ENCODE measurements at regions not wholly inside any gene's neighbourhood (a gene's known extent, or its start where the extent isn't known, plus 50 kb on each side); places are given as distances from the start of the nearest gene placed in this dataset.
"Not testable (repeated sequence)": the region's sequence is repeated elsewhere in the genome, so short reads cannot be mapped to it uniquely, and the experiment has no call there.

DNA sequence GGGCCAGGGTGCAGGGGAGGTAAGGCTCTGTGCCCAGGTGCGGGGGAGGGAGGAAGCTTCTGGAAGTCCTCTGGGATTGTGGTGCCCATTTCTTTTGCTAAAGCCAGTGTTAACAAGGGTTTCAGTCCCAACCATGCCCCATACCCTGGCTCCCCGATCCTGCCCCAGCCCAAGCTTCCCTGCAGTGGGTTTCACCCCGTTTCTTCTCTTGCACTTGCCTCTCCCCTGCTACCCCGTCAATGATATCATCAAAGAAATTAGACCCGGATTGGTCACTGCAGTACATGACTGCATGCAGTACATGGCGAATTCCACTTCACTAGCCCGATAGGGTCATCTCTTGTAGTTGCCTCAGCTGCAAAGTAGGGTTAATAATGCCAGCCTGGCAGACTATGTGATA lies 174.0 kb downstream of the BCL2L11 start:
- H3F3A ChIP-seq (ENCODE audit: control insufficient read depth, insufficient read depth); H3K79me2 ChIP-seq (ENCODE audit: control insufficient read depth, low read length); H3K9me3 ChIP-seq (ENCODE audit: control insufficient read depth, insufficient read depth, low read length); H3K27ac ChIP-seq (ENCODE audit: low read depth, low read length); H3K4me1 ChIP-seq (ENCODE audit: control insufficient read depth, low read length); H3K9me2 ChIP-seq (replicated peaks; ENCODE audit: control insufficient read depth, low read length); H3K36me3 ChIP-seq (ENCODE audit: control insufficient read depth, low read length); H4K20me1 ChIP-seq (ENCODE audit: control insufficient read depth, insufficient read depth, low read depth, low read length); H3K4me3 ChIP-seq (ENCODE audit: low read length); H3K27me3 ChIP-seq (ENCODE audit: control insufficient read depth, low read length); H3K4me2 ChIP-seq (ENCODE audit: low read length): not testable (repeated sequence)

DNA sequence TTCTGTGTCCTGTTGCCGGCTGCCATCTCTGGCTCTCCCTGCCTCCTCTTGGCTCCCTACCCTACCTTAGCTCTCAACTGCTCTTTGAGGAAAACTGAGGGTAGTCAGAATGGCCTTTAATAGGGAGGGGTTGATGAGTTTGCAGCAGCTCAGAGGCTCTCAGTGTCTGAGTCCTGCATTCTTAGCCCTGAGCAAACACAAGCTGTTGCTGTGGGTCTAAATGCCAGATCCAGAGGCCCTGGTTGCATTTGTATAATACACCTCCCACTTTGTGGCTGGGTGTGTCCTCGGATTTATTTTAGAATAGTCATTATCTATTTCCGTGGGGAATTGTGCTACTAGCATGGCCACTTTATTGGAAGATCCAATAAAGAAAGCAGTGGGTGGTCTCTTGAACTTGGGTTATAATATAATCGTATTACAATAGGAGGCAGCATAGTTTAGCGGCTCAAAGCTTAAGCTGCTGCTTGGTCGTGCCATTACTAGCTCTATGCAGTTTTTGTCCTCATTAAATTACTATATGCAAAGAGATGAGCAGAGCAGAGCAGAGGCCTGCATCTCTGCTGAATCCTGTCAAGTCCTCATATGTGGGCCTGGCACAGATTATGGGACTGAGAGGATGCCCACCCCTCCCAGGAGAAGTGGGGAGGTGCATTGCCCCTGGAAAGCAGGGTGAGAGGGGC lies 175.5 kb downstream of the BCL2L11 start:
- H3K36me3 ChIP-seq (ENCODE audit: control insufficient read depth, low read length); H4K20me1 ChIP-seq (ENCODE audit: control insufficient read depth, insufficient read depth, low read depth, low read length); H3K79me2 ChIP-seq (ENCODE audit: control insufficient read depth, low read length); H3K27me3 ChIP-seq (ENCODE audit: control insufficient read depth, low read length); H3K9me3 ChIP-seq (ENCODE audit: control insufficient read depth, insufficient read depth, low read length); H3K4me3 ChIP-seq (ENCODE audit: low read length); H3K27ac ChIP-seq (ENCODE audit: low read depth, low read length); H3K4me2 ChIP-seq (ENCODE audit: low read length); H3K9me2 ChIP-seq (replicated peaks; ENCODE audit: control insufficient read depth, low read length); H3F3A ChIP-seq (ENCODE audit: control insufficient read depth, insufficient read depth); H3K4me1 ChIP-seq (ENCODE audit: control insufficient read depth, low read length): not testable (repeated sequence)

DNA sequence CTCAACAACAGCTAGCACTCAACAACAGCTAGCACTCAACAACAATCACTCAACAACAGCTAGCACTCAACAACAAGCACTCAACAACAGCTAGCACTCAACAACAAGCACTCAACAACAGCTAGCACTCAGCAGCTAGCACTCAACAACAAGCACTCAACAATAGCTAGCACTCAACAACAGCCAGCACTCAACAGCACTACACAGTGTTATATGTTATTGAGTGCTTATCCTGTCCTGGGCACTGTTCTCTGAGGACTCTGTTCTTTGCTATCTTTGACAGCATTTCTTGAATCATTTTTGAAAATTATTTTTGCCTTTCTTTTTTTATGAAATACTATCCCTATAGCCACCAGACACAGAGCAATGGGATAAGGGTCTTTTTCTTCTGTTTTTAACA lies 176.4 kb downstream of the BCL2L11 start:
- not testable (repeated sequence) for H3K36me3 ChIP-seq (ENCODE audit: control insufficient read depth, low read length); H3K9me3 ChIP-seq (ENCODE audit: control insufficient read depth, insufficient read depth, low read length); H4K20me1 ChIP-seq (ENCODE audit: control insufficient read depth, insufficient read depth, low read depth, low read length); H3K27ac ChIP-seq (ENCODE audit: low read depth, low read length); H3F3A ChIP-seq (ENCODE audit: control insufficient read depth, insufficient read depth); H3K4me1 ChIP-seq (ENCODE audit: control insufficient read depth, low read length); H3K4me3 ChIP-seq (ENCODE audit: low read length); H3K9me2 ChIP-seq (replicated peaks; ENCODE audit: control insufficient read depth, low read length); H3K79me2 ChIP-seq (ENCODE audit: control insufficient read depth, low read length); H3K4me2 ChIP-seq (ENCODE audit: low read length); H3K27me3 ChIP-seq (ENCODE audit: control insufficient read depth, low read length)

DNA sequence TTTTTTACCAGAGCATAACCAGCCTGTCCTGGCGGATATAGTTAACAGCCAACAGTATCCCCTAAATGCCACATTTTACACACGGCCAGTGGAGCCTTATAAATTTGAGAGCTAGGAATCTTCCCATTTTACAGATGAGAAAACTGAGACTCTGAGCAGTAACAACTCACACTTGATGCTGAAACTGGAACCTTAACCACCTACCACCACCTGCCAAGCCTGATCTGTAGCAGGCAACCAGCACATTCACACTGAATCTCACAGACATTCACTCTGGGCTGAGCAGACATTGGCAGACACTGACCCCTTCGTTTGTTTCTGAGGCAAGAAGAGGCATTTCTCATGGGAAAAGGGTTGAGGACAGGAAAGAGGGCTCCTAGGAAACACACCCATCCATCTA lies 178.2 kb downstream of the BCL2L11 start:
- not testable (repeated sequence) for H3K4me1 ChIP-seq (ENCODE audit: control insufficient read depth, low read length); H3K27me3 ChIP-seq (ENCODE audit: control insufficient read depth, low read length); H3F3A ChIP-seq (ENCODE audit: control insufficient read depth, insufficient read depth); H3K27ac ChIP-seq (ENCODE audit: low read depth, low read length); H3K36me3 ChIP-seq (ENCODE audit: control insufficient read depth, low read length); H3K79me2 ChIP-seq (ENCODE audit: control insufficient read depth, low read length); H3K4me2 ChIP-seq (ENCODE audit: low read length); H3K9me2 ChIP-seq (replicated peaks; ENCODE audit: control insufficient read depth, low read length); H4K20me1 ChIP-seq (ENCODE audit: control insufficient read depth, insufficient read depth, low read depth, low read length); H3K9me3 ChIP-seq (ENCODE audit: control insufficient read depth, insufficient read depth, low read length); H3K4me3 ChIP-seq (ENCODE audit: low read length)

DNA sequence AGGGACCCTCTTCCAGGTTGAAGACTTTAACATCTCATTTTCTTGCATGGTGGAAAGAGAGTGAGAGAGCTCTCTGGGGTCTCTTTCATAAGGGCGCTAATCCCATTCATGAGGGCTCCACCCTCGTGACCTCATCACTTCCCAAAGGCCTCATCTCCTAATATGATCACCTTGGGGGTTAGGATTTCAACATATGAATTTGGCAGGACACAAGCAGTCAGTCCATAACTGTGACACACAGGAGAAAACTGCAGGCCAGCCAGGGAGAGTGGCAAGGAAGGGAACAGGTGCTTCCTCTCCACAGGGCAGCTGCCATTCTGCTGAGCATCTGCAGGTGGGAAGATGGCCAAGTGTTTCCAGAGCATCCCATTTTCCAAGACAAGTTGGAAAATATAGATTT lies 178.9 kb downstream of the BCL2L11 start:
- not testable (repeated sequence) for H3F3A ChIP-seq (ENCODE audit: control insufficient read depth, insufficient read depth); H3K36me3 ChIP-seq (ENCODE audit: control insufficient read depth, low read length); H3K9me2 ChIP-seq (replicated peaks; ENCODE audit: control insufficient read depth, low read length); H4K20me1 ChIP-seq (ENCODE audit: control insufficient read depth, insufficient read depth, low read depth, low read length); H3K79me2 ChIP-seq (ENCODE audit: control insufficient read depth, low read length); H3K9me3 ChIP-seq (ENCODE audit: control insufficient read depth, insufficient read depth, low read length); H3K4me2 ChIP-seq (ENCODE audit: low read length); H3K4me3 ChIP-seq (ENCODE audit: low read length); H3K4me1 ChIP-seq (ENCODE audit: control insufficient read depth, low read length); H3K27me3 ChIP-seq (ENCODE audit: control insufficient read depth, low read length); H3K27ac ChIP-seq (ENCODE audit: low read depth, low read length)

DNA sequence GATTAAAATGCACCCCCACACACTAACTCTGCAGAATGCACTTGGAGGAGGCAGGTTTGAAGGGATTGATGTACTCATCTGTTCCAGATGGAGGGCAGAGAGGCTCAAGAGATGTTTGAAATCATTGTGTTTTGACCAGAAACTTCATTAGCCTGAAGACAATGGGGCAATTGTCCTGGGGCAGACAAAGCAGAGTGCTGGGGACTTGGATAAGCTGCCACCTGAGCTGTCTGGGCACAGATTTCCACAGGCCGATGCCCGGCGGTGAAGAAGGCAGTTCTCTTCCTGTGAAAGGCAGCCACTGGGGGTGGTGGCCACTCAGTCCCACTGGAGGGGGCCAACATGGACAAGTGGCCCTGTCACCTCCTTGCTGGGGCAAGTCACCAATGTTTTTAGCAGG lies 181.0 kb downstream of the BCL2L11 start:
- not testable (repeated sequence) for H3K27me3 ChIP-seq (ENCODE audit: control insufficient read depth, low read length); H3K4me3 ChIP-seq (ENCODE audit: low read length); H3K9me3 ChIP-seq (ENCODE audit: control insufficient read depth, insufficient read depth, low read length); H3F3A ChIP-seq (ENCODE audit: control insufficient read depth, insufficient read depth); H3K4me1 ChIP-seq (ENCODE audit: control insufficient read depth, low read length); H4K20me1 ChIP-seq (ENCODE audit: control insufficient read depth, insufficient read depth, low read depth, low read length); H3K9me2 ChIP-seq (replicated peaks; ENCODE audit: control insufficient read depth, low read length); H3K4me2 ChIP-seq (ENCODE audit: low read length); H3K36me3 ChIP-seq (ENCODE audit: control insufficient read depth, low read length); H3K79me2 ChIP-seq (ENCODE audit: control insufficient read depth, low read length); H3K27ac ChIP-seq (ENCODE audit: low read depth, low read length)

DNA sequence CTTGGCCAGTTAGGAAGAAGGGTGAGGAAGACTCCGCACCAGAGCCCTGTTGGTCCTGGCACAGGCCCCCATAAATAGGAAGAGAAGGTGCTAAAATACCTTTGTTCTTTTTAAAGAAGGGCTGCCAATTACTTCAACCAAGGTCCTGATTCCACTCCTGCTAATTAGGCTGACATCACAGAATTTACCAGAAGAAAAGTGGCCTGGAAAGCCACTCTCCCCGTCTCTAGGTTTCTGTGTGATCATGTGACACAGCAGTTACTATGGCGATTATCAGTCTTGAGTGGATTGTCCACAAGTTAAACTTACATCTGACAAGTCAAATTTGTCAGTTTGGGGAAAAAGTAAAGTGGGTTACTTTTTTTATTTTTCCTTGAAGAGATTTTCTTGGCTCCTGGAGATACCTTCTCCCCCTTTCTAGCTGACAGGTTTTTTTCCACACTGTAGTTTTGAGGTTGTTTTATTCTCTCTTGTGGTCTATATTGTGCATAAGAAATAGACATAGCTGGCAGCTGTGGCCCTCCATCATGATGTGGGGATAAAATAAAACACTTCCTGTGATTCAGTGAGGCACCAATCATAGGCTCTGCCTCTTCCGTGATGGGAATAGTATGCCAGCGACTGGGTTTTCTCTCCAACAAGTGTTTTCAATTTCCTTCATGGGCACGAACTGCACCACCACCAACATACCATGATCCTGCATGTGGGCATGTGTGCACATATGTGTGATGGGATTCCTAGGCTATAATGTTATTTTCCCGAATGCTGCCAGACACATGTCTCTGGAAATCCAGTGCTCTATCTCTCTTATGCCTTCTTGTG lies 181.9 kb downstream of the BCL2L11 start:
- H3K4me1 ChIP-seq (ENCODE audit: control insufficient read depth, low read length); H3F3A ChIP-seq (ENCODE audit: control insufficient read depth, insufficient read depth); H3K9me2 ChIP-seq (replicated peaks; ENCODE audit: control insufficient read depth, low read length); H3K27me3 ChIP-seq (ENCODE audit: control insufficient read depth, low read length); H3K4me3 ChIP-seq (ENCODE audit: low read length); H3K79me2 ChIP-seq (ENCODE audit: control insufficient read depth, low read length); H3K36me3 ChIP-seq (ENCODE audit: control insufficient read depth, low read length); H4K20me1 ChIP-seq (ENCODE audit: control insufficient read depth, insufficient read depth, low read depth, low read length); H3K4me2 ChIP-seq (ENCODE audit: low read length); H3K9me3 ChIP-seq (ENCODE audit: control insufficient read depth, insufficient read depth, low read length); H3K27ac ChIP-seq (ENCODE audit: low read depth, low read length): not testable (repeated sequence)

DNA sequence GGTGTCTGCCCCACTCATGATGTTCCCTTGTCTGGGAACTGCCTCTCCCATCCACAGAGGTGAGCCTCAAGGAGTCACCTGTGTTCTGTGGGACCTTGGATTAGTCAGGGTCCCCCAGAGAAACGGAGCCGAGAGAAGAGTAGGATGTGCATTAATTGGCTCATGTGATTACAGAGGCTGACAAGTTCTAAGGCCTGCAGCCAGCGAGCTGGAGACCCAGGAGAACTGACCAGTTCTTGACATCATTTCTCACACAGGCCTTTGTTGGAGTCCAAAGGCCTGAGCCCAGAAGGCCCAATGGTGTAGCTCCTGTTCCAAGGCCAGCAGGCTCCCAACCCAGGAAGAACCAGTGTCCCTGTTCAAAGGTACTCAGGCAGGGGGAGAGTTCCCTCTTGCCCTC lies 186.6 kb downstream of the BCL2L11 start:
- H3K27me3 ChIP-seq (ENCODE audit: control insufficient read depth, low read length); H3K4me1 ChIP-seq (ENCODE audit: control insufficient read depth, low read length); H3K4me2 ChIP-seq (ENCODE audit: low read length); H3K27ac ChIP-seq (ENCODE audit: low read depth, low read length); H3K4me3 ChIP-seq (ENCODE audit: low read length); H3K9me2 ChIP-seq (replicated peaks; ENCODE audit: control insufficient read depth, low read length); H3K36me3 ChIP-seq (ENCODE audit: control insufficient read depth, low read length); H3K9me3 ChIP-seq (ENCODE audit: control insufficient read depth, insufficient read depth, low read length); H3F3A ChIP-seq (ENCODE audit: control insufficient read depth, insufficient read depth); H4K20me1 ChIP-seq (ENCODE audit: control insufficient read depth, insufficient read depth, low read depth, low read length); H3K79me2 ChIP-seq (ENCODE audit: control insufficient read depth, low read length): not testable (repeated sequence)

Measured in DOHH2 (cell line).